Vagina (tissue), 2 donors: ENCODE measurements at regions not wholly inside any gene's neighbourhood (a gene's known extent, or its start where the extent isn't known, plus 50 kb on each side); places are given as distances from the start of the nearest gene placed in this dataset.

Source experiments
- DNase-seq, 2 donors: peaks; one replicate each; pipeline ENCODE4 v3.0.0-alpha.2; 2017; ENCODE audit errors: extremely low spot score in 2 of 2
- H3K27ac ChIP-seq: fragments of 200-600 bp; sonication (generic); one replicate; pipeline ENCODE4 v1.5.1; 2019
- H3K27me3 ChIP-seq: fragments of 200-600 bp; sonication (generic); one replicate; pipeline ENCODE4 v1.5.1; 2019
- H3K36me3 ChIP-seq, 2 donors: fragments of 200-600 bp; sonication (generic); one replicate each; pipeline ENCODE4 v1.5.1; 2017 to 2019
- H3K4me1 ChIP-seq: fragments of 200-600 bp; sonication (generic); one replicate; pipeline ENCODE4 v1.5.1; 2019
- H3K4me3 ChIP-seq, 2 donors: fragments of 200-600 bp; sonication (generic); 1 replicate in 1 of 2; 2 replicates in 1 of 2; pipeline ENCODE4 v1.5.1; 2016 to 2019
- H3K9me3 ChIP-seq: fragments of 200-600 bp; sonication (generic); one replicate; pipeline ENCODE4 v1.5.1; 2019
- POLR2A ChIP-seq, 2 donors: fragments of 450-650 bp; IDR thresholded peaks; one replicate each; pipeline ENCODE4 v1.6.1; 2017; ENCODE audit warnings: antibody characterized with exemption in 2 of 2, mild to moderate bottlenecking in 2 of 2, moderate library complexity in 2 of 2
- POLR2AphosphoS5 ChIP-seq, 2 donors: sonication (generic); formaldehyde crosslinking; IDR thresholded peaks; one replicate each; pipeline ENCODE4 v1.9.0; 2017; ENCODE audit warnings: antibody characterized with exemption in 2 of 2, mild to moderate bottlenecking in 2 of 2, low read depth in 1 of 2; ENCODE audit not compliant: insufficient read depth in 1 of 2
- intact Hi-C: fragments of 100-400 bp; cut with DNase I; formaldehyde crosslinking; loops from one replicate; pipeline ENCODE4 v1.15.1; 2023
- TF ChIP-seq, protein P1 (sequence below), 3 experiments: fragments of 450-650 bp in 2 of 3; fragments of 200-600 bp in 1 of 3; sonication (generic) in 1 of 3; IDR thresholded peaks; one replicate each; pipeline ENCODE4 v1.5.1; 2017 to 2019; ENCODE audit warnings: antibody characterized with exemption in 3 of 3, mild to moderate bottlenecking in 2 of 3, moderate library complexity in 2 of 3

DNA sequence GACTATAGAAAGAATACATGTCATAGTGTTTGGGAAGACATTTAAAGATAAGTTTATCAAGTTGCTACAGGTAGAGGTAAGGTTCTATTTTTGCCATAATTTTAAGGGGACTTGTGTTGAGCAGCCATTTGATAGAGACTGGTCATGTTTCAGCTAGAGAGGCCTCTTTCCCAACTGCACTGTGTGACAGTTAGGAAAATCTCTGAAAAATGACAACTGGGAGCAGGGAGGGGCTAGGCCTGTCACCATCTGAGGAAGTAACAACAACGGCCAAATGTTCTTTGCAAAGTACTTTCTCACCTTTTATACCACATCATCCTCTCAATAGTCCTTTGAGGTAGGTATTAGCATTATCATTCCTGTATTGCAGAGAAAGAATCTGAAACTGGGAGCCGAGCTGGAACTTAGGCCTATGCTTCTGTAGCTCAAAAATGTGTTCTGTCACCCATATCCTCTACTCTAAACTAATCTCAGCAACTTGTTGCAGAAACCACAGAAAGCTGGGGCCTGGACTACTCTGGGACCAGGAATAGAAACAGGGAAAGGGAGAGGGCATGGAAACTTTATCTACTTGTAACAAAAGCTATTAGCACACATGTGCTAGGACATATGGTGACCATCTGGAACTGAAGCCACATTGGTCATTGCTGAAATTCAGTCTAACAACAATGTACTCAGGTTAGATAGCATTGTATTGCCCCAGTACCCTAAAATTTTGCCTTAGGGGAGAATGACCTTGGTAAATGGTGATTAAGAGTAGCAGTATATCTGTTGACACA is 198.9 kb downstream of the MID1IP1 start:
- no peaks in the 10 kb centered on the region for H3K27me3 ChIP-seq
- H3K36me3 ChIP-seq: no peaks in the 10 kb centered on the region
- no peaks in the 10 kb centered on the region for H3K4me1 ChIP-seq
- intact Hi-C loops: no loop called here
- no peaks in the 10 kb centered on the region for H3K9me3 ChIP-seq
- TF ChIP-seq, protein P1, sequence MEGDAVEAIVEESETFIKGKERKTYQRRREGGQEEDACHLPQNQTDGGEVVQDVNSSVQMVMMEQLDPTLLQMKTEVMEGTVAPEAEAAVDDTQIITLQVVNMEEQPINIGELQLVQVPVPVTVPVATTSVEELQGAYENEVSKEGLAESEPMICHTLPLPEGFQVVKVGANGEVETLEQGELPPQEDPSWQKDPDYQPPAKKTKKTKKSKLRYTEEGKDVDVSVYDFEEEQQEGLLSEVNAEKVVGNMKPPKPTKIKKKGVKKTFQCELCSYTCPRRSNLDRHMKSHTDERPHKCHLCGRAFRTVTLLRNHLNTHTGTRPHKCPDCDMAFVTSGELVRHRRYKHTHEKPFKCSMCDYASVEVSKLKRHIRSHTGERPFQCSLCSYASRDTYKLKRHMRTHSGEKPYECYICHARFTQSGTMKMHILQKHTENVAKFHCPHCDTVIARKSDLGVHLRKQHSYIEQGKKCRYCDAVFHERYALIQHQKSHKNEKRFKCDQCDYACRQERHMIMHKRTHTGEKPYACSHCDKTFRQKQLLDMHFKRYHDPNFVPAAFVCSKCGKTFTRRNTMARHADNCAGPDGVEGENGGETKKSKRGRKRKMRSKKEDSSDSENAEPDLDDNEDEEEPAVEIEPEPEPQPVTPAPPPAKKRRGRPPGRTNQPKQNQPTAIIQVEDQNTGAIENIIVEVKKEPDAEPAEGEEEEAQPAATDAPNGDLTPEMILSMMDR (IDR thresholded peaks at IDR 0.05): no peak
- TF ChIP-seq POLR2AphosphoS5 (IDR thresholded peaks at IDR 0.05; ENCODE audit: insufficient read depth in 1 of 2, low read depth in 1 of 2): no peak
- TF ChIP-seq POLR2A (IDR thresholded peaks at IDR 0.05): no peak
- H3K27ac ChIP-seq: no peak overlapping the region
- DNase-seq: peak in 1 of 2 donors; percentile 27
- H3K4me3 ChIP-seq: no peak overlapping the region

DNA sequence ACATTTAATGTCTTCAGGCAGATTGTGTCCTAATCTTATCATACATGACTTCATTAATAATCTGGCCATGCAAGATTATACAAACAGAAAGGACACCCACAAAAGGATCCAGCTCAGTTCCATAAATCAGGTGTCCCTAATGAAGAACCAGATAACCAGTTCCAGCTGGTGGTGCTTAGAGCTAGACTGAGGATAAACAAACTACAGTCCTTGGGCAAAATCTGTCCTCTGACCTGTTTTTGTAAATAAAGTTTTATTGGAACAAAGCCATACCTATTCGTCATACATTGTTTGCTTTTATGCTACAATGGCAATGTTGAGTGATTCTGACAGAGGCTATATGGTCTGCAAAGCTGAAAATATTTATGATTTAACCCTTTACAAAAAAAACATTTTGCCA is 199.5 kb downstream of the MID1IP1 start:
- H3K4me1 ChIP-seq: no peaks in the 10 kb centered on the region
- intact Hi-C loops: no loop called here
- TF ChIP-seq, protein P1 (IDR thresholded peaks at IDR 0.05): no peak
- no peak for TF ChIP-seq POLR2A (IDR thresholded peaks at IDR 0.05)
- TF ChIP-seq POLR2AphosphoS5 (IDR thresholded peaks at IDR 0.05; ENCODE audit: insufficient read depth in 1 of 2, low read depth in 1 of 2): no peak
- H3K27me3 ChIP-seq: no peaks in the 10 kb centered on the region
- no peaks in the 10 kb centered on the region for H3K36me3 ChIP-seq
- no peak overlapping the region for H3K4me3 ChIP-seq
- H3K27ac ChIP-seq: no peak overlapping the region
- DNase-seq: no peak
- no peaks in the 10 kb centered on the region for H3K9me3 ChIP-seq

DNA sequence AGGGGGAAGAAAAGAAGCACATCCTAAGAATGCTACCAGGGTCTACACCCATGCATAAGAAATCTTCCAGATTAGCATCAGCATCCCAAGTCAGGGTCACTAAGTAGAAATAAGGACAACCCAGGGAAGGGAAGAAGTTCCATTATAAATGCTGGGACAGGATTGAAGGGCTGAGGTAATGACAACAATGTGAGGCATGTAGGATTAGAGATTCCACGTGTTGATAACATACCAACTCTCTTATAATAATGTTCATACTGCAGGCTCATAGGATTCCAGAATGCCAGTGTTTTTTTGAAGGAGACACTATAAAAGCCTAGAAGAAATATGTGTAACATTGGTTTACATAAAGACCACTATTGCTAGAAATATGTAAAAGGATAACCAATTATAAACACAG is 201.2 kb downstream of the MID1IP1 start:
- Histone ChIP-seq H3K27me3 (no peaks in the 10 kb centered on the region), H3K36me3 (no peaks in the 10 kb centered on the region), H3K4me1 (no peaks in the 10 kb centered on the region), H3K4me3 (no peak overlapping the region), H3K9me3 (no peaks in the 10 kb centered on the region), H3K27ac (no peak overlapping the region)
- TF ChIP-seq, protein P1 (IDR thresholded peaks at IDR 0.05): no peak
- TF ChIP-seq POLR2A (IDR thresholded peaks at IDR 0.05): no peak
- TF ChIP-seq POLR2AphosphoS5 (IDR thresholded peaks at IDR 0.05; ENCODE audit: insufficient read depth in 1 of 2, low read depth in 1 of 2): no peak
- no peak for DNase-seq
- intact Hi-C loops: no loop called here

DNA sequence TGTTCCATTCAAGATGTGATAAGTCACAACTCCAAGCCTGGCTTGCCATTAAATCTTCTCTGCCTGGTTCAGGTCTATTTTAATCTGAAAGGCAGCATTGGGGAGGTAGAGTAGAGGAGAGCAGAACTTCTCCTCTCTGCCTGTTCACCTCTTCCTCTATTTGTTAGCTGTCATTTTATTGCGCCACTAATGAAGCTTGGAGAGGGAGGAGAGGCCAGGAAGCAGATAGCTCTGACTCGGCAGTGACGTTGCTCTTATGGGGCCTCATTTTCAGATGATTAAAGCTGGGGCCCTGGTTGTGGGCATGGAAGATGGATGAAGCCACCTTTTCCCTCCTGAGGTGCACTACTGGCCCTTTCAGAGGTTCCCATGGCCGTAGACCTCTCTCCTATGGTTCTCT is 207.3 kb downstream of the MID1IP1 start:
- H3K27me3 ChIP-seq: no peaks in the 10 kb centered on the region
- no peak for TF ChIP-seq POLR2AphosphoS5 (IDR thresholded peaks at IDR 0.05; ENCODE audit: insufficient read depth in 1 of 2, low read depth in 1 of 2)
- TF ChIP-seq POLR2A (IDR thresholded peaks at IDR 0.05): no peak
- TF ChIP-seq, protein P1 (IDR thresholded peaks at IDR 0.05): no peak
- intact Hi-C loops: no loop called here

DNA sequence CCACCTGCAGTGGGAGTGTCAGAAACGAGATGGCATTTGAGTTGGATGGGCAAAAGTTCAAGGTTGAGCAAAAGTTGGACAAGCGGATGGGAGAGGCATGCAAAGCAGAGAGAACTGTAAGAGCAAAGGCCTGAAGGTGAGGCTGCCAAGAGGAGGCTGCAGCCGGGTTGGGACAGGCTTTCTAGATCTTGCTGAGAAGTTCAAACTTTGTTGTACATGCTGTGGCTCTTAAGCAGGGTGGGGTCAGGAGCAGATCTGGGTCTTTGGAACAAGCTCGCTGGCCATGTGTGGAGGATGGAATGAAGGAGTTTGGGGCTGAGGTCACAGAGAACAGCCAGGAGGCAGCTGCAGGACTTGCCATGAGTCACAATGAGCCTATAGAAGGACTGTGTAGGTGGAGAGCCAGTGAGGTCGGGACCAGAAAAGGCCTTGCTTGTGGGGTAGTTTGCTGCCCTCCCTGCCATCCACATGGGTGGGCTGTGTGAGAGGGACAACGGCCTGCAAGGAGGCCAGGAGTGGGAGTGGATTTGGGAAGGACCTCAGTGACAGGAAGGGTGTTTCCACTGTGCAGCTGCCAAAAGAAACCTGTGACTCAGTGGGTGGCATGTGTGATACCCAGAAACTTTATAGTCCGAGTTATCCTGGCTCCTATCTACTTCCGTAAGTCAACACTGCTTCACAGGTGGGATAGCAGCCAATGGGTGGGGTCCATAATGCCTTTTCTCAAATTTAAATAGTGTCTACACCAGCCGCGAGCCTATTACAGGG is 210.4 kb downstream of the MID1IP1 start:
- no peaks in the 10 kb centered on the region for H3K9me3 ChIP-seq
- intact Hi-C loops: no loop called here
- H3K4me3 ChIP-seq: no peak overlapping the region
- H3K27me3 ChIP-seq: no peaks in the 10 kb centered on the region
- no peaks in the 10 kb centered on the region for H3K36me3 ChIP-seq
- DNase-seq: no peak
- no peaks in the 10 kb centered on the region for H3K4me1 ChIP-seq
- TF ChIP-seq POLR2A (IDR thresholded peaks at IDR 0.05) (no peak), POLR2AphosphoS5 (IDR thresholded peaks at IDR 0.05; ENCODE audit: insufficient read depth in 1 of 2, low read depth in 1 of 2) (no peak)
- TF ChIP-seq, protein P1 (IDR thresholded peaks at IDR 0.05): no peak
- H3K27ac ChIP-seq: no peak overlapping the region

More for the DNA sequence above, 207.3 kb downstream of the MID1IP1 start:
- no peak overlapping the region for H3K4me3 ChIP-seq
- no peaks in the 10 kb centered on the region for H3K4me1 ChIP-seq
- no peaks in the 10 kb centered on the region for H3K36me3 ChIP-seq
- no peak overlapping the region for H3K27ac ChIP-seq
- H3K9me3 ChIP-seq: no peaks in the 10 kb centered on the region
- no peak for DNase-seq
